HG03064 (cell line): ENCODE measurements at regions not wholly inside any gene's neighbourhood (a gene's known extent, or its start where the extent isn't known, plus 50 kb on each side); places are given as distances from the start of the nearest gene placed in this dataset.

ENCODE experiments used
- ATAC-seq: cut with Tn5 transposase; IDR thresholded peaks from one replicate; pipeline ENCODE4 v1.9.1; 2021; ENCODE audit warnings: low read depth; ENCODE audit not compliant: unreplicated experiment

GRCh38 chr12:77630790-77631445 lies 199.8 kb upstream of the NAV3 start:
- ATAC-seq: no peak

GRCh38 chr12:77630344-77630743 lies 200.3 kb upstream of the NAV3 start:
- ATAC-seq: no peak

DNA sequence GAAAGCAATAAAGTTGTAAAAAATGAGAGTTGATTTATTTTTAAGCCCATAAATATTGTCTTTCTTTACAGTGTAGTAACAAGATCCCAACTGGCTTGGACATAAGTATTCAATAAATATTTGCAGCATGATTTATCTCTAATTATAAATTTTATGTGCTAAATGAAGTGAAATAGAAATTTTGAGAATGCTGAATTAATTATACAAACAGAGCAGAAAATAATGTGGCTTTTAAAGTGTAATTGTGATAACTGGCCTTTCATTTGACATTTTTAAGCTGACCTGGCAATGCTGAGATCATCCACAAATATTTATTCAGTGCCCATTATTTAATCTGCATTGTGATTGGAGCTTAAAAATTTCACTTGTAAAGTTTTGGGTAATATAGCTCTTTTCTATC lies 201.6 kb upstream of the NAV3 start:
- no peak for ATAC-seq

DNA sequence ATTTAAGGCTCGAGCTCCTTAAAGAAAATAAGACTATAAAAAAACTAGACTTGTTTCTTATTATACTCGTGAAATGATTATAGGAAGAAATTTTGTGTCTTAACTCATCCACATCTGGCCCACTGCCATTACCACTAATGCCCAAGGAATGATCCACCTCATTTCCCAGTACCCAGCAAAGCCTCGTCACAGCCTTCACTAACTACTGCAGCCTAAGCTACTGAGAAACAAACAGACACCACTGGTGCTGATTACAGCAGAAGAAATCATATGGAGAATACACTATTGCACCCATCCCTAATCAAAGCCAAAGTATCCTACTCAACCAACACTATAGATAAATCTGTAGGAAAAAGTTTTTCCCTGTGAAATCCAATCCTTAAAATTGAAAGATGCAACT lies 205.3 kb upstream of the NAV3 start:
- ATAC-seq: no peak

GRCh38 chr12:77619425-77619824 lies 211.3 kb upstream of the NAV3 start:
- no peak for ATAC-seq

DNA sequence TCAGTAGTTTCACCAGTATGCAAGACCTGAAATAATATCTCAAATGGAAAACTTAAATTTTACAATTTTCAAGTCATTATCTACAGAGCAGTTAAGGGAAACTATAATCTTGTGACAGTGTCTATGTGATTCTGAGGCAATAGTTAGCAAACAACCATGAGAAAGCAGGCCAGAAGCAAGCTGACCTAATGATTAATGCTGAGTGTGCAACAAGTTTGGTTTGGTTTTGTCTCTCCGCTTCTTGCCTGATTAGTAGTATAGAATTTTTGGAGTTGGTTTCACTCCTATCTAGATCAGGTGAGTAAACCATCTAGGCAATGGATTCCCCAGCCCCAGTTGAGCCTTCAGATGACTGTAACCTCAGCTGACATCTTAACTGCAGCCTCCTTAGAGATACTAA lies 212.9 kb upstream of the NAV3 start:
- no peak for ATAC-seq

GRCh38 chr12:77615332-77615731 lies 215.4 kb upstream of the NAV3 start:
- no peak for ATAC-seq

DNA sequence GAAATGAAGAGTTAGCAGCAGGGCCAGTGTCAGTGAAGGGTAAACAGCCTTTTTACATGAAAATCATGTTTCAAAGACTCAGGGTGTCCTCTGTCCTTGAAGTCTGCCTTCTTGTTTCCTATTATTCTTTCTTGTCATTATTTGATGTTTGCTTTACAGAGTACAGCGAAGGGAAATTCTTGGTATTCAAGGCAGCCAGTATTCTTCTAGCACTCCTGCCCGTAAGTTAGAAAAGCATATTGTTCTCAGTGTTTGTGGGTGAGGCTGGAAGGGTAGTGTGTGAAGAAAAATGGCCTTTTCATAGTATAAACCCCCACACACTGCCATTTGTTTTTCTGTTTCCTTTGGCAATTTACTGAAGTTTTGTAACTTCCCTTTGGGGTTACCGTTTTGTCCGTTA lies 217.3 kb upstream of the NAV3 start:
- no peak for ATAC-seq

DNA sequence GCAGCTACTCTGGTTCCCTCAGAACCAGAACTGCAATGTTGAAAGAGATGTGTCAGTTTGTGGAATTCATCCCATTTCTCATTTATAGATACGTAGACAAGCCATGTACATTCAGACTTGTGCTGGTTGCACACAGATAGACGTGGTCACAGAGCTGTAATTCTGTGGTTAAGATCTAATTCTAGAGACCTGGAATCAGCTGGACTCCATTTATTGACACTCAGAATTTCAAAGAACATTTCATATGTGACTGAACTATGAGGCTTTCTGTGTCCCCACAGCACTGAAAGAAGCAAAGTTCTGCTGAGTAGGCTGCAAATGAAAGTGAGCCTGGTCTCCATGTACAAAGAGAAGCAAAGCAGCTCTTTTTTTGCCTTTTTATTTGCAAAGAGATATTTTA lies 220.2 kb upstream of the NAV3 start:
- ATAC-seq: no peak

DNA sequence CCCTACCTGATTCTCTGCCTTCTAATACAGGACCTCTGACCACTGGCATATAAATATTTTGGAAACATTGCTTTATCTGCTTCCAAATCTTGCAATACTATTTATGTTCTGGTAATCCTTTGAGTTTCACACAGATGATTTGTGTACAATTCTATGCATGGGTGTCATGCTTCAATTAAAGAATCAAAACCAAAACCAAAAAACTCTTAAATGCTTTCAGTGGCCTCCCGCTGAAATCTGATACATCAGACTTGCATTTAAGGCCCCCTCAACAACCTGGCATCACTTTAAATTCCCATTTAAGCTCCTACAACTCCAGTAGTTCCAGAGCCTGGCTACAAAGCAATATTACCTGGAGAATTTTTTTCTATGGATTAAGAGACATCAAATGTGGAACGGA lies 221.7 kb upstream of the NAV3 start:
- no peak for ATAC-seq

DNA sequence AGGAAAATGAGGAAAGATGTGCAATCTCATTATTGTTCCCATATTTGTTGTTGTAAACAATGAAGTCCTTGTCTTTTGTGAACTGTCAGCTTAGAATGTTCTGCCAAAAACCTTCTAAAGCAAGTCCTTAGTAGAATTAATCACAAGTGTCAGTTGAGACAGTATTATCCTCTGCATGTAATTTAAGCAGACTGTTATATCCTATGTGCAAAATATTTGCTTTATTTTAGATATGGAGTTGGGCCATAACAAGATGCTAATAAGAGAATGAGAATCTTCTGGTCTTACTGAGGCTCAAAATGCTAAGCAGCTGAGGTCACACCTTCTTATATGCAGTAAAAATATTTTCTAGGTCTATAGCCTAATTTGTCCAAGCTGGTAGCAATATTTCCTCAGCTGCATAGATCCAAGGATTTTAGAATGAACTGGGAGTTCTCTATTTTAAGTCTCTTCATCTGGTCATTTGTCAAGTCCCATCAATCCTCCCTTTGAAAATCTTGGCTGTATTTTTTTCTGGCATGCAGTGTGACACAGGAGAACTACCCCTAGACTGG lies 222.3 kb upstream of the NAV3 start:
- ATAC-seq: no peak

- no peak for ATAC-seq
Observed at GRCh38 chr12:77606348-77606747, 224.3 kb upstream of the NAV3 start.

GRCh38 chr12:77603946-77604345 lies 226.7 kb upstream of the NAV3 start:
- no peak for ATAC-seq

GRCh38 chr12:77601069-77601468 lies 229.6 kb upstream of the NAV3 start:
- peak; percentile 39 for ATAC-seq

GRCh38 chr12:77600468-77600843 lies 230.2 kb upstream of the NAV3 start:
- no peak for ATAC-seq

- peak; percentile 81 for ATAC-seq
Observed at GRCh38 chr12:77599782-77600467, 230.8 kb upstream of the NAV3 start.

- ATAC-seq: no peak
Observed at GRCh38 chr12:77594366-77594765, 236.3 kb upstream of the NAV3 start.

DNA sequence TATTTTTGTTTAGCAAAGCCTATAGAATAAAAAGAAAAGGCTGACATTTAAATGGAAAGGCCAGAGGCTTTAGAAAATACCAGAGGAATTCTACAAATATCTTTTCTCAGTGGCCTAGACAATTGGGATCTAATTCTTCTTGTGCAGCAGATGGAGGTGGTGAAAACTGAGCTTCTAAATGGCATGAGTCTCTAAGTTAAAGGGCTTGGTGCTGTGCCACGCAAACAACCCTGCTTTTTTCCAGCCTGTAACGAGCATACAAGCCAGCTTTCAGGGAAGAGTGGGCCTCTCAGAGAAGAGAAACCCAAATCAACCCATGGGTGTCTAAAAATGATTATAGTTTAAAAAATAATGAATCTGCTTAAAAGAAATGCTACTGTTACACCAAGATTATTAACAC lies 237.9 kb upstream of the NAV3 start:
- no peak for ATAC-seq

DNA sequence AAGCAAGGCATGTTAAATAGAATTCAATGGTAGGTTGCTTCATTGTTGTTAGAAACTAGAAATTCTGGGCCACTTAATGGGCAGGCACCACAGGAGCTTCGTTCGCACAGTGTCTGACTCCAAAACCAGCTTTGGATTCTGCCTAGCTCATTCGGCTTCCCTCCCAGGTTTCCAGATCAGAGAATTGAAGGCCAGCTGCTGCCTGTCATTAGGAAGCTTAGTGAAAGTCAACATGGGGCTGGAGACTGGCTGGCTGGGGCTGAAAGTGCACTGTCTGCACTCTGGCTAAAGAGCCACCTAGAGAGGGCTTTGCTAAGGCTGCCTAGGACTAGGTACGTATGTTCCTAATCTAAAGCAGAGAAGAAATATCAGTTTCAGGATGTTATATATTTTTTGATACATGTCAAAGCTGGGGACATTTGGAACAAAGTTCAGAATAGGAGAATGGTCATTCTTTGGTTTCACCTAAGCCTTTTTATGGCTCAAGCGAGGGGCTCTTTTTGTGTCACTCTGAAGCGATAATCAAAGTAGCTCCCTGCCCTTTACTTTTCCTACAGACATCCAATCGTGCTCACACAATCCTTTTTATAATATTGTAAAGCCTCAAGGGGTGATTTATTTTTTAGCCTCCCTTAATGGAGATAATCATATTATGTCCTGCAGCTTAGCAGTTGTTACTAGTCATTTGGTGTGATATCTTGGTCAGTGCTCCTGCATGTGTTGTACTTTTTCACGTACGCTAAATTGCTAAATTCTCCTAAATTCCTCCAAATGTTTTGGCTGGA lies 238.5 kb upstream of the NAV3 start:
- ATAC-seq: no peak

- ATAC-seq: no peak
Observed at GRCh38 chr12:77590306-77590705, 240.4 kb upstream of the NAV3 start.

DNA sequence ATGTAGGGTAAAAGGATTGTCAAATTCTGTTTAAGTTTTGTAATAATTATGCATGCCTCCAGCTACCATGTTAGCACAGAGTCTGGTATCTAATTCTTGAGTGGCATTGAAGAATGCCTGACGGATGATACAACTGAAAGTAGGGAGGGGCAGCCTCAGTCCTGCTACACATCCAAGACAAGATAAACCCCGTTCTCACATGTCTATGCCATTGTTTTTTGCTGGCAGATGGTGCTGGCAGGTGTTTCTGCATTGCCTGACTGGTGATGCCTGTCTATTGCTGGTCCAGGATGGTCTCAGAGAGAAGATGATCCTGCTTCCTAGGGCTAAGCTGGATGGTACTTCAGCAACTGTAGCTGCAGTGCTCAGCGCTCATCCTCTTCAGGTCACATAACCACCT lies 245.8 kb upstream of the NAV3 start:
- no peak for ATAC-seq
